Thyroid gland (tissue), 4 donors: ENCODE measurements at regions not wholly inside any gene's neighbourhood (a gene's known extent, or its start where the extent isn't known, plus 50 kb on each side); places are given as distances from the start of the nearest gene placed in this dataset.

Experiments used
- DNase-seq, 2 donors: peaks; one replicate each; pipeline ENCODE4 v3.0.0-alpha.2; 2019
- H3K27ac ChIP-seq, 3 donors: fragments of 200-600 bp; sonication (generic); 1 replicate in 2 of 3; 2 replicates in 1 of 3; pipeline ENCODE4 v1.5.1; 2016 to 2019; ENCODE audit warnings: mild to moderate bottlenecking in 1 of 3, moderate library complexity in 1 of 3
- H3K27me3 ChIP-seq: fragments of 200-600 bp; sonication (generic); one replicate; pipeline ENCODE4 v1.5.1; 2019
- H3K36me3 ChIP-seq, 2 donors: fragments of 200-600 bp; sonication (generic); one replicate each; pipeline ENCODE4 v1.5.1; 2016 to 2019
- H3K4me1 ChIP-seq, 2 donors: fragments of 200-600 bp; sonication (generic); one replicate each; pipeline ENCODE4 v1.5.1; 2017 to 2019
- H3K4me3 ChIP-seq, 3 donors: fragments of 200-600 bp; sonication (generic); replicated peaks in 1 of 3; 1 replicate in 2 of 3; 2 replicates in 1 of 3; pipeline ENCODE4 v1.5.1; 2016; ENCODE audit warnings: mild to moderate bottlenecking in 1 of 3
- H3K9me3 ChIP-seq: fragments of 200-600 bp; sonication (generic); one replicate; pipeline ENCODE4 v1.5.1; 2017
- CTCF ChIP-seq, 6 experiments: fragments of 200-600 bp in 3 of 6; fragments of 450-650 bp in 3 of 6; sonication (generic) in 3 of 6; IDR thresholded peaks; one replicate each; pipeline ENCODE4 v1.5.1; 2016 to 2019; ENCODE audit warnings: antibody characterized with exemption in 6 of 6, mild to moderate bottlenecking in 2 of 6, inconsistent platforms in 1 of 6, moderate library complexity in 1 of 6
- POLR2A ChIP-seq, 2 donors: fragments of 450-650 bp; IDR thresholded peaks; one replicate each; pipeline ENCODE4 v1.6.1; 2017; ENCODE audit warnings: antibody characterized with exemption in 2 of 2, mild to moderate bottlenecking in 2 of 2, moderate library complexity in 1 of 2
- WGBS, 2 donors: methylation state at CpG; one replicate each; pipeline ENCODE4 v1.1.5; 2017; 5-methylcytosine and 5-hydroxymethylcytosine counted together
- intact Hi-C: fragments of 100-400 bp; cut with DNase I; formaldehyde crosslinking; loops from one replicate; pipeline ENCODE4 v1.15.1; 2023

- H3K27ac ChIP-seq: no peak overlapping the region
- intact Hi-C loops: no loop called here
These were observed 944.7 kb downstream of the MCTP2 start for GRCh38 chr15:95175914-95176658.

GRCh38 chr15:95176794-95177577 lies 945.6 kb downstream of the MCTP2 start:
- 86 to 87% methylated on average over 6 of the region's 6 CpGs for WGBS, 2 donors
- TF ChIP-seq CTCF (IDR thresholded peaks at IDR 0.05) (no peak), POLR2A (IDR thresholded peaks at IDR 0.05) (no peak)
- DNase-seq: no peak
- no peaks in the 10 kb centered on the region for H3K36me3 ChIP-seq
- no peak overlapping the region for H3K27ac ChIP-seq
- H3K9me3 ChIP-seq: peaks cover 7% of the 10 kb centered on the region
- peaks cover 0 to 11% of the 10 kb centered on the region in 2 donors for H3K4me1 ChIP-seq
- H3K4me3 ChIP-seq: no peak overlapping the region
- H3K27me3 ChIP-seq: no peaks in the 10 kb centered on the region
- intact Hi-C loops: no loop called here

More at GRCh38 chr15:95175914-95176658, 944.7 kb downstream of the MCTP2 start:
- no peaks in the 10 kb centered on the region for H3K36me3 ChIP-seq
- H3K27me3 ChIP-seq: no peaks in the 10 kb centered on the region
- no peak overlapping the region for H3K4me3 ChIP-seq
- no peak for DNase-seq
- peaks cover 0 to 11% of the 10 kb centered on the region in 2 donors for H3K4me1 ChIP-seq
- no peak for TF ChIP-seq CTCF (IDR thresholded peaks at IDR 0.05)
- TF ChIP-seq POLR2A (IDR thresholded peaks at IDR 0.05): no peak
- WGBS, 2 donors: 90% methylated on average over 3 of the region's 3 CpGs
- peaks cover 7% of the 10 kb centered on the region for H3K9me3 ChIP-seq

- no peak for TF ChIP-seq POLR2A (IDR thresholded peaks at IDR 0.05)
- no peak for TF ChIP-seq CTCF (IDR thresholded peaks at IDR 0.05)
- no peaks in the 10 kb centered on the region for H3K4me1 ChIP-seq
- H3K27ac ChIP-seq: no peak overlapping the region
- DNase-seq: no peak
- H3K4me3 ChIP-seq: no peak overlapping the region
- H3K9me3 ChIP-seq: peaks cover 7% of the 10 kb centered on the region
- no peaks in the 10 kb centered on the region for H3K36me3 ChIP-seq
- no peaks in the 10 kb centered on the region for H3K27me3 ChIP-seq
- intact Hi-C loops: no loop called here
These were observed 949.2 kb downstream of the MCTP2 start for GRCh38 chr15:95180530-95180929.

GRCh38 chr15:95182091-95182490 lies 950.7 kb downstream of the MCTP2 start:
- H3K4me1 ChIP-seq: no peaks in the 10 kb centered on the region
- intact Hi-C loops: no loop called here
- H3K27ac ChIP-seq: no peak overlapping the region
- peaks cover 7% of the 10 kb centered on the region for H3K9me3 ChIP-seq
- WGBS, 2 donors: 92 to 98% methylated on average over 1 of the region's 1 CpG
- no peaks in the 10 kb centered on the region for H3K36me3 ChIP-seq
- TF ChIP-seq CTCF (IDR thresholded peaks at IDR 0.05) (no peak), POLR2A (IDR thresholded peaks at IDR 0.05) (no peak)
- no peak overlapping the region for H3K4me3 ChIP-seq
- no peak for DNase-seq
- H3K27me3 ChIP-seq: no peaks in the 10 kb centered on the region

- no peak overlapping the region for H3K27ac ChIP-seq
- TF ChIP-seq CTCF (IDR thresholded peaks at IDR 0.05) (no peak), POLR2A (IDR thresholded peaks at IDR 0.05) (no peak)
- intact Hi-C loops: no loop called here
These were observed 961.6 kb downstream of the MCTP2 start for GRCh38 chr15:95192923-95193322.

More at GRCh38 chr15:95192923-95193322, 961.6 kb downstream of the MCTP2 start:
- H3K27me3 ChIP-seq: no peaks in the 10 kb centered on the region
- H3K9me3 ChIP-seq: no peaks in the 10 kb centered on the region
- no peak for DNase-seq
- no peak overlapping the region for H3K4me3 ChIP-seq
- H3K36me3 ChIP-seq: no peaks in the 10 kb centered on the region
- H3K4me1 ChIP-seq: no peaks in the 10 kb centered on the region
